Activated CD8-positive, alpha-beta memory T cell treated with anti-CD3 and anti-CD28 coated beads, Interleukin-2, amount 50 U/mL, for 24 hours (primary cell): ENCODE measurements at regions not wholly inside any gene's neighbourhood (a gene's known extent, or its start where the extent isn't known, plus 50 kb on each side); places are given as distances from the start of the nearest gene placed in this dataset.

Experiments
- DNase-seq: peaks from one replicate; pipeline ENCODE4 v3.0.0-alpha.2; 2020; ENCODE audit errors: extremely low read depth

GRCh38 chr5:117519957-117520500, 945.4 kb upstream of the SEMA6A start:
- no peak for DNase-seq

GRCh38 chr5:117504305-117504704, 929.7 kb upstream of the SEMA6A start:
- no peak for DNase-seq

- DNase-seq = no peak
Measured at GRCh38 chr5:117497601-117498000, 923.0 kb upstream of the SEMA6A start.

DNA sequence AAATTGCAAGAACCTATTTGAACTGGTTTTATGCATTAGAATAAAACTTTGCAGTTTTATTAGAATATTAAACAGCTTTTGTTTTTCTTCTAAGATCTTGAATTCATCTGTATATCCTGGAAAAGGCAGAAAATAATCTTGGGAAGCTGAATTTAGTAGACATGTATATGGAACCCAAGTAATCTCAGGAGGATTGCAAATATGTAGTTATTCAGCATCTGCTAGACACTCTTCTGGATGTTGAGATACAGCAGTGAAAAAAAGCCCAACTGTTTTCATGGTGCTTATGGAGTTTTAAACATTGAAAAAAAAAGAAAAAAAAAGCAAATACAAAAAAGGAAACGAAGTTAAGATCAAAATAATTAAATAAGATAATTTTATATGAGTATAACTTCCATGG, 922.2 kb upstream of the SEMA6A start:
- DNase-seq = no peak

DNA sequence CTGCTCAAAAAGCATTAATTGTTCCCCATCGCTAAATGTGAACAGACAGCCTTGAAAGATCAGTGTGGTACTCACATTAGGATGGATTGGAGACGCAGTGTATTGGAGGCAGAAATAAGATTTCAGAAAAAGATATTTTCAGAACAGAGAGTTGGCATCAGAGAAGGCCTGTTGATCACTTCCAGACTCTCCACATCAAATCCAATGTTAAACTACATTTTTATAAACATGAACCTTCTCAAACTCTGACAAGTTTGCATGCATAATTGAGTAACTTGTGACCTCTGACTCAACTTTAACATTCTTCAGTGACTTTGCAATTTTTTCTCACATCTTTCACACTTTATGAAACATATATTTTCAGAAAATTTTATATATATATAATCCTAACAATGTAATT, 919.6 kb upstream of the SEMA6A start:
- no peak for DNase-seq

DNA sequence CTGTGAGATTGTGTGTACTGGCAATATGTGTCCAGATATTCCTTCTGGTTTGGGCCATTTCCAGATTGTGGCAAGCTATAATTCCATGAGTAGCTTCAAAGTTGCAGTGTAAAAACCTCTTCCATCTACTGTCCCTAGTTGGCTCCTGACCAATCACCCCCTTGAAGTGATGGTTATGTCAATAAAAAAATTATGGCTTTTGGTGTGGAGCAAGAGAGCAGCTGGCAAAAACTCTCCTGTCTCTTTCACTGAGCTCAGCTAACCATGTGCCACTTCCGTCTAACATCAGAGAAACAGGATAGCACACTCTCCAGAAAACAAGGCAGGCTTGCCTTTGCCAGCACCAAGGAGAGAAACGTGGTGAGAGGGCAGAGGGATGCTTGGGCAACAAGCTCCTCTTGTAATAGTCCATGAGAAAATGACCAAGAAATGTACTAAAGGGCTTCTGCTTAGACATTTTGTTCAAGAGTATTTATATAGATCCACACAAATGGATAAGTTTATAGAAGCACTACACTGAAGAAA, 914.4 kb upstream of the SEMA6A start:
- DNase-seq = no peak

DNA sequence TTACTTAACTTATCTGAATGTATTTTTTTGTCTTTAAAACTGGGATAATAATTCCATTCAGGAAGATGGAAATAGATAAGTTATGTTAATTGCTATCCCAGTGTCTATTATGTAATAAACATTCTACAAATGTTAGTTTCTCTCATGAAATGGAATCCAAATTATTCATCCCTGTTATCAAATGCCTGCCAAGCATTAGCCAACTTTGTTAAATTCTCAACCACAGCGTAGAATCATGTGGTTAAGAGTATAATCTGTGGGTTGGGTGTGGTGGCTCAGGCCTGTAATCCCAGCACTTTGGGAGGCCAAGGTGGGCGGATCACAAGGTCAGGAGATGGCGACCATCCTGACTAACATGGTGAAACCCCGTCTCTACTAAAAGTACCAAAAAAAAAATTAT, 912.9 kb upstream of the SEMA6A start:
- no peak for DNase-seq

- DNase-seq = no peak
Measured at GRCh38 chr5:117486879-117487391, 912.3 kb upstream of the SEMA6A start.

GRCh38 chr5:117486261-117486660, 911.6 kb upstream of the SEMA6A start:
- DNase-seq = no peak

DNA sequence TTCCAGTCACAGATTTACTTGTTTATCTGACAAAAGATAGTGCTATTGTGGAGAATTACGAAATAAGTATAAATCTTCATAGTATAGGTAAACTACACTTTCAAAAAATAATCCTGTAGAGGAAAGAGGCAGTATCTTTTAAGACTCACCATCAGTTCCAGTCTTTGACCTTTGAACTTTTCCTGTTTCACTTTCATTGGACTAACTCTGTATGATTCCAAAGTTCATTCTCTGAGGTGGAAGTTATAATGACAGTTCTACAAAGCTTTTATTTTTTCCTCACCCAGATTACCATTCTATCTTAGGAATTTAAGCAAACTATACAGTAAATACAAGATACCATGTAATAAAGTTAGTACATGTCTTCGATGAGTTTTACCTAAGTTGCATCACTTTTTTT, 901.3 kb upstream of the SEMA6A start:
- DNase-seq = no peak

GRCh38 chr5:117473165-117473564, 898.5 kb upstream of the SEMA6A start:
- DNase-seq = no peak

DNA sequence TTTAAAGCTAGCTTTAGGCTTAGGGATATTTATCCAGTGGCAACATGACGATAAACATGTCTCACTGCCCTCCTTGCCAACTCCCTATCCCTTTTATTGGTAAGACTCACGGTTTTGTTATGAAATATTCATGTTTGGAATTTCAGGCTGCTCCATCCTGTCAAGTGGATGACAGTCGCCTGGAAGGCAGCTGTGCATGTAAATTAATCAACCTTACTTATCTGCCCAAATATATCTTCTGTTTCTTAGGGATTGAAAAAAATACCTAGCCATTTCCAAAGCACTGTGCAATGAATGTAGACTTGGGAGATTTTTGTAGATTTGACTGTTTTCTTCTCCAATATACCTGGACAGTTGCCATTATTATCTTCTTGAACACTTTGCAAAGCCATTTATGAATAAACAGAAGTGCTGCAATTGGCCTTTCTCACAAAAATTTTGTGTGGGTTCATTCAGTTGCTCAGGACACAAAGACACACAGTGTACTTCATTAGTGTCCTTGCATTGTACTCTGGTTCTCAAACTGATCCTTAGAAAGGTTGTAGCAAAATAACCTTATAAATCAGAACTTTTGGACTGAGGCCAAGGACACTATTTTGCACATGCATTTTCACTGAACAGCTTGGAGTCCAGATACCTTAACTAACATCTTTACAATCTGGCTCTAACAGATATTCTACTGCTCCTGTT, 889.4 kb upstream of the SEMA6A start:
- no peak for DNase-seq

GRCh38 chr5:117461966-117462365, 887.3 kb upstream of the SEMA6A start:
- DNase-seq = no peak

DNA sequence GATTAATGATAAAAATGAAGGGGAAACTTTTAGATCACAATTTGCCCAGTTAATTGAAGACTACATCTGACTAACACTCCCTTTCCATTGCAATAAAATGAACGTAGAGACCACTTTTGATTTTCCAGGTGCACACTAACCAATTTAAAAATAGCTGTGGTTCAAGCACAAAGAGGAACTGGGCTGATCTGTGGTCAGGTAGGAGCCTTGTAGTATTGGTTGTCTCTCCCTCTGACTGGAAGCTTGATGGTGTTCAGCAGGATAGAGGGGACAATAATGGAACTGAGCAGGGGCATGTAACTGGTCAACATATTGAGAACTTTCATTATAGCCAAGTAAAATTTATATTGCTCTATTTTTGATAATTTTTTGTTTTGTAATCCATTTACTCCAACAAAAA, 886.8 kb upstream of the SEMA6A start:
- no peak for DNase-seq

DNA sequence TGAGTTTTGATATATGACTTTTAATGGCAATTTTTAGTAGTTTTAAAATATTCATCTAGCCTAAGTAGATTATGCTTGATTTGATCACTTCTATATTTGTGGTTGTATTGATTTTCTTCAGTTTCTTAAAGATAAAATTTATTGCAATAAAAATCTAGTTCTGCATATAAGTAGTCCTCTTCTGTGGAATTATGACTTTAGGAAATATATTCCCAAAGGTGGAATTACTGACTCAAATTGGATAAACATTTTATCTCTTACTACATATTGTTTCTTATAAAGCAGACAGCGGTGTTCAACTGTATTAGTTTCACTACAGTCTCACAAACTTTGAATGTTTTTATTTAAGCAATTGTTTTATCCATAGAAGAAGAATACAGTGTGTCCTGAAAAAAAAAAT, 883.0 kb upstream of the SEMA6A start:
- DNase-seq = no peak

DNA sequence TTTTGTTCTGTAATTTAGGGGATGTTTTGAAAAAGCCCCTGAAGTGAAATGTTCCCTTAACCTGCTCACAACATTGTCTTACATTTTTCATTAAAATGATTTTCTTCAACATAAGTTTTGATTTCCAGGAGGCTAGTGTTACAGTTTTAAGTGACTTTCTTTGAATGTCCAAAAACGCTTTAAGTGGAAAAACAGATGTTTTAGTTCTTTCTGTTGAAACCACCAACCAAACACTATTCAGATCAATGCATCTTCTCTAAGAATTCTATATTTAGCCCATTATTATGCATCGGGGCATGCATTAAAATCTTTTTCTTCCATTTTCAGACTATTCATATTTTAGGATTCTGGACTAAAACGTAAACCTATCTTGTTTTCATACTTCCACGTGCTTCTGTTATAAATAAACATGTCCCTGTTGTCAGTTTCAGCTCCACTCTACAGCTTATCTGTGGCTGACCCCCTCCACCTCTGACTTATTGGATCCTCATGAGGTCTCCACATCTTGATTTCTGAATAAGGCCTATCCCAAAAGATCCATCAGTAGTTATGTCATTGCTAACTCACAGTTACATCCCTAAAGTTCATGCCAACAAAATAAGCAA, 882.3 kb upstream of the SEMA6A start:
- no peak for DNase-seq

DNA sequence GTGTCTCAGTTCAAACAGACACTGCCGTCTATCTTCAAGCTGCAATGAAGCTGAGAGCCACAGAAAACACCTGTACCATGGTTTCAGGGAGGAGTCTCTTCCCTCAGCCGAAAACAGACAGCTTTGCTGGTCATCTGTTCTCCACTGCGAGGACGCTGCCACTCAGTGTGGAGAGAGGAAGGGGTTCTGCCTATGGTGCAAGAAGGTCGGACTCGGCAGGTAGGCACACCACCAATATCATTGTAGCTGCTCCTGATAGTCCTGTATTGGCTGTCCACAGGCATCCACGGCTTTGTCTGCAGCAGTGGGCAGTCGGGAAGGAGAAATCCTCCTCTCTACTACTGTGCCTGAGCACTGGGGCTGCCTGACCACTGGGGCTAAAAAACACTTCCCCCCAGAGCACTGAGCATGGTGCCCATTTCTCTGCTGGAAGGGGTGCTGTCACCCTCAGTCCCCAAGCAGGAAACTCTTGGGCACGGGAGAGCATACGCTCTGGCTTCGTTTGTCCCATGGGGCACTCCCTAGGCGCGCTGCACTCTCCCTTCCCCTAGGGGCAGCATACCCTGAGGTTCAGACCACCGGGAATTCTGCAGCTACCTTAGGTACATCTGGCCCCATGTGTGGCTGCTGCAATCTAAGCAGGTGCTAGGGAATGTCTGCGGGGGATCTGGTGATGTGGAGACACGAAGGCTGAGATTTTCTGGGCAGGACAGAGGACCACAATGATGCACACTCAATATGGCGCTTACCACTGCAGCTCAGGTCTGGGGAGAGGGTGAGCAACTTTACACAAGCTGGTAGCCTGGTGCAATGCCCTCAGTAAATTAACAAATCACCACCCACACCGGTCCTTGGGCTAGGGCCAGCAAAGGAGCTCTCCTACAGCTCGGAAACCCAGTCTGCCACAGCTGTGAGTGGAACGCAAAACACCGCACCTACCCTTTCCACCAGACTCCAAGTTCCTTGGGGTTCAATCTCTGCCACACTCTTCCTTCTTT, 880.9 kb upstream of the SEMA6A start:
- DNase-seq = no peak

DNA sequence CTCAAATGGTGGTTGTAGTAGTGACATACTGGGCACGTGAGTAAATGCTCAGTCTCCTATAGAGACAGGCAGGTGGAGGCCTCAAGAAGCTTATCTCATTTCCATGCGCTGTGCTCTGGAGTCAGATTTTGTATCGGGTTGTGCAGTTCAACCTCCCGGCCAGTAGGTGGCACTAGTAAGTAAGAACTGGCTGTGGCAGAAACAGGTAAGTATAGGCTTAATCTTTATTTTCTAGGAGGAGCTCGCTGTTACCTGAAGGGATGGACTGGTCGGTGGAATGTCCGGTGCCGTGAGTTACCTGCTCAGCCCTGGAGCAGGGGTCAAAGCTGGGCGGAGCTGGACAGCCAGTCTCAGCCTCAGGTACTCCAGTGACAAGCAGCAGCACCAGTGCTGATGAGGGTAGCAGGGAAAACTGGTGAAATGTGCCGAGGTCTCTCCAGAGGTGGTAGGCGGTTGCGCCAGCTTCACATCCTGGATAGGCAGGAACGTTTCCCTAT, 880.1 kb upstream of the SEMA6A start:
- DNase-seq = no peak

- DNase-seq = no peak
Measured at GRCh38 chr5:117436846-117437245, 862.2 kb upstream of the SEMA6A start.

- DNase-seq = no peak
Measured at GRCh38 chr5:117435203-117435602, 860.6 kb upstream of the SEMA6A start.

- DNase-seq = no peak
Measured at GRCh38 chr5:117434254-117434653, 859.6 kb upstream of the SEMA6A start.

- DNase-seq = no peak
Measured at GRCh38 chr5:117433818-117434217, 859.2 kb upstream of the SEMA6A start.
